SK-N-SH (cell line): ENCODE measurements at regions not wholly inside any gene's neighbourhood (a gene's known extent, or its start where the extent isn't known, plus 50 kb on each side); places are given as distances from the start of the nearest gene placed in this dataset.

Source experiments
- CHD2 ChIP-seq: fragments of 150-350 bp; IDR thresholded peaks from 2 replicates; pipeline ENCODE4 v1.6.1; 2018; ENCODE audit warnings: low read length; ENCODE audit not compliant: partially characterized antibody
- EP300 ChIP-seq, 2 experiments: IDR thresholded peaks; 2 replicates each; pipeline versions ENCODE4 v1.4.0 to v1.6.1; 2012; ENCODE audit warnings: borderline replicate concordance in 1 of 2, low read depth in 1 of 2, low read length in 1 of 2
- GABPA ChIP-seq: IDR thresholded peaks from 2 replicates; pipeline ENCODE4 v1.4.0; 2012; ENCODE audit warnings: low read depth, mild to moderate bottlenecking
- POLR2AphosphoS5 ChIP-seq: IDR thresholded peaks from 2 replicates; pipeline ENCODE4 v1.6.1; 2012; ENCODE audit warnings: low read depth, low read length
- TAF1 ChIP-seq: IDR thresholded peaks from 2 replicates; pipeline ENCODE4 v1.6.1; 2012; ENCODE audit warnings: low read depth, mild to moderate bottlenecking, low read length, moderate library complexity, borderline replicate concordance
- YY1 ChIP-seq: IDR thresholded peaks from 2 replicates; pipeline ENCODE4 v1.4.0; 2012; ENCODE audit warnings: low read depth, mild to moderate bottlenecking
- TF ChIP-seq, protein P1 (sequence below): fragments of 200-600 bp; sonication (generic); IDR thresholded peaks from 2 replicates; pipeline ENCODE4 v1.6.1; 2017; ENCODE audit warnings: antibody characterized with exemption, mild to moderate bottlenecking, moderate library complexity
- TF ChIP-seq, protein P2 (sequence below): IDR thresholded peaks from 2 replicates; pipeline ENCODE4 v1.6.1; 2012; ENCODE audit warnings: mild to moderate bottlenecking, low read depth, low read length, moderate library complexity
- TF ChIP-seq, protein P3 (sequence below): IDR thresholded peaks from 2 replicates; pipeline ENCODE4; 2012

DNA sequence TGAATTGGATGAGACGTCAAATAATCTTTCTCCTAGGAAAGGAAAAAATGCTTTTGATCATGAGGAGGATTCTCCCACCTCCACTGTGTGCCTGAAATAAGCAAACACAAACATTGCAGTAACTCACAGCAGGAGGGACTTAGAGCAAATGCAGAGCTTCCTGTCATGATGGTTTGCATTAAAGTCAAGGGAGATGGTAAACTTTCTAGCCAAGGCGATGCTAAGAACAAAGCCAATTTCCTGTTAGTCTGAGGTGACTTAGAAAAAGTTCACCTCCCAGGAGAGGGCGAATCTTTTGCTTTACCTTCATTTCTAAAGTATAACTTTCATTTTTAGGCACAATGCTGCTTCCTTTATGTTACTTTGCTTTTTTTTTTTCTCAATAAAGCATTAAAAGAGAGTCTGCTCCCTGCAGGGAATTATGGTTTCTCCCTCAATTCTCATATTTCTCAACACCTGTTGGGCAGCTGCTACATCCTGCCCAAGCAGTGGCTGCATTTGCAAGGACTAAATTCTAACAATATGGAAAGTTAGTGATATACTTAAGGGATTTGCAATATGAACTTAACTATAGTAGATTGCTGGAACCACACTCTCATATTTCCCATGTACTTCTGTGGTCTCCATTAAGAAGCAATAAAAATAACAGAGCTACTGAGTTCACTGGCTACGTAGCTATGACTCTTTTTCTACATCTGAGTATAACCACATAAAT lies 175.6 kb downstream of the PCTP start:
- no peak for TF ChIP-seq POLR2AphosphoS5
- TF ChIP-seq, protein P1, sequence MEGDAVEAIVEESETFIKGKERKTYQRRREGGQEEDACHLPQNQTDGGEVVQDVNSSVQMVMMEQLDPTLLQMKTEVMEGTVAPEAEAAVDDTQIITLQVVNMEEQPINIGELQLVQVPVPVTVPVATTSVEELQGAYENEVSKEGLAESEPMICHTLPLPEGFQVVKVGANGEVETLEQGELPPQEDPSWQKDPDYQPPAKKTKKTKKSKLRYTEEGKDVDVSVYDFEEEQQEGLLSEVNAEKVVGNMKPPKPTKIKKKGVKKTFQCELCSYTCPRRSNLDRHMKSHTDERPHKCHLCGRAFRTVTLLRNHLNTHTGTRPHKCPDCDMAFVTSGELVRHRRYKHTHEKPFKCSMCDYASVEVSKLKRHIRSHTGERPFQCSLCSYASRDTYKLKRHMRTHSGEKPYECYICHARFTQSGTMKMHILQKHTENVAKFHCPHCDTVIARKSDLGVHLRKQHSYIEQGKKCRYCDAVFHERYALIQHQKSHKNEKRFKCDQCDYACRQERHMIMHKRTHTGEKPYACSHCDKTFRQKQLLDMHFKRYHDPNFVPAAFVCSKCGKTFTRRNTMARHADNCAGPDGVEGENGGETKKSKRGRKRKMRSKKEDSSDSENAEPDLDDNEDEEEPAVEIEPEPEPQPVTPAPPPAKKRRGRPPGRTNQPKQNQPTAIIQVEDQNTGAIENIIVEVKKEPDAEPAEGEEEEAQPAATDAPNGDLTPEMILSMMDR: no peak
- TF ChIP-seq CHD2: no peak
- TF ChIP-seq, protein P2, sequence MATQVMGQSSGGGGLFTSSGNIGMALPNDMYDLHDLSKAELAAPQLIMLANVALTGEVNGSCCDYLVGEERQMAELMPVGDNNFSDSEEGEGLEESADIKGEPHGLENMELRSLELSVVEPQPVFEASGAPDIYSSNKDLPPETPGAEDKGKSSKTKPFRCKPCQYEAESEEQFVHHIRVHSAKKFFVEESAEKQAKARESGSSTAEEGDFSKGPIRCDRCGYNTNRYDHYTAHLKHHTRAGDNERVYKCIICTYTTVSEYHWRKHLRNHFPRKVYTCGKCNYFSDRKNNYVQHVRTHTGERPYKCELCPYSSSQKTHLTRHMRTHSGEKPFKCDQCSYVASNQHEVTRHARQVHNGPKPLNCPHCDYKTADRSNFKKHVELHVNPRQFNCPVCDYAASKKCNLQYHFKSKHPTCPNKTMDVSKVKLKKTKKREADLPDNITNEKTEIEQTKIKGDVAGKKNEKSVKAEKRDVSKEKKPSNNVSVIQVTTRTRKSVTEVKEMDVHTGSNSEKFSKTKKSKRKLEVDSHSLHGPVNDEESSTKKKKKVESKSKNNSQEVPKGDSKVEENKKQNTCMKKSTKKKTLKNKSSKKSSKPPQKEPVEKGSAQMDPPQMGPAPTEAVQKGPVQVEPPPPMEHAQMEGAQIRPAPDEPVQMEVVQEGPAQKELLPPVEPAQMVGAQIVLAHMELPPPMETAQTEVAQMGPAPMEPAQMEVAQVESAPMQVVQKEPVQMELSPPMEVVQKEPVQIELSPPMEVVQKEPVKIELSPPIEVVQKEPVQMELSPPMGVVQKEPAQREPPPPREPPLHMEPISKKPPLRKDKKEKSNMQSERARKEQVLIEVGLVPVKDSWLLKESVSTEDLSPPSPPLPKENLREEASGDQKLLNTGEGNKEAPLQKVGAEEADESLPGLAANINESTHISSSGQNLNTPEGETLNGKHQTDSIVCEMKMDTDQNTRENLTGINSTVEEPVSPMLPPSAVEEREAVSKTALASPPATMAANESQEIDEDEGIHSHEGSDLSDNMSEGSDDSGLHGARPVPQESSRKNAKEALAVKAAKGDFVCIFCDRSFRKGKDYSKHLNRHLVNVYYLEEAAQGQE: no peak
- no peak for TF ChIP-seq GABPA
- no peak for TF ChIP-seq TAF1
- TF ChIP-seq YY1: no peak
- TF ChIP-seq, protein P3, sequence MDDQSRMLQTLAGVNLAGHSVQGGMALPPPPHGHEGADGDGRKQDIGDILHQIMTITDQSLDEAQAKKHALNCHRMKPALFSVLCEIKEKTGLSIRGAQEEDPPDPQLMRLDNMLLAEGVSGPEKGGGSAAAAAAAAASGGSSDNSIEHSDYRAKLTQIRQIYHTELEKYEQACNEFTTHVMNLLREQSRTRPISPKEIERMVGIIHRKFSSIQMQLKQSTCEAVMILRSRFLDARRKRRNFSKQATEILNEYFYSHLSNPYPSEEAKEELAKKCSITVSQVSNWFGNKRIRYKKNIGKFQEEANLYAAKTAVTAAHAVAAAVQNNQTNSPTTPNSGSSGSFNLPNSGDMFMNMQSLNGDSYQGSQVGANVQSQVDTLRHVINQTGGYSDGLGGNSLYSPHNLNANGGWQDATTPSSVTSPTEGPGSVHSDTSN: no peak
- no peak for TF ChIP-seq EP300 (IDR thresholded peaks at IDR 0.05; ENCODE audit: borderline replicate concordance in 1 of 2, low read depth in 1 of 2, low read length in 1 of 2)
